Hematopoietic multipotent progenitor cell (in vitro differentiated cells): ENCODE measurements at regions not wholly inside any gene's neighbourhood (a gene's known extent, or its start where the extent isn't known, plus 50 kb on each side); places are given as distances from the start of the nearest gene placed in this dataset.

ENCODE experiments used
- DNase-seq, 3 donors: peaks; one replicate each; pipeline ENCODE4 v3.0.0-alpha.2; 2011 to 2015; ENCODE audit warnings: low read depth in 2 of 3, low spot score in 2 of 3

DNA sequence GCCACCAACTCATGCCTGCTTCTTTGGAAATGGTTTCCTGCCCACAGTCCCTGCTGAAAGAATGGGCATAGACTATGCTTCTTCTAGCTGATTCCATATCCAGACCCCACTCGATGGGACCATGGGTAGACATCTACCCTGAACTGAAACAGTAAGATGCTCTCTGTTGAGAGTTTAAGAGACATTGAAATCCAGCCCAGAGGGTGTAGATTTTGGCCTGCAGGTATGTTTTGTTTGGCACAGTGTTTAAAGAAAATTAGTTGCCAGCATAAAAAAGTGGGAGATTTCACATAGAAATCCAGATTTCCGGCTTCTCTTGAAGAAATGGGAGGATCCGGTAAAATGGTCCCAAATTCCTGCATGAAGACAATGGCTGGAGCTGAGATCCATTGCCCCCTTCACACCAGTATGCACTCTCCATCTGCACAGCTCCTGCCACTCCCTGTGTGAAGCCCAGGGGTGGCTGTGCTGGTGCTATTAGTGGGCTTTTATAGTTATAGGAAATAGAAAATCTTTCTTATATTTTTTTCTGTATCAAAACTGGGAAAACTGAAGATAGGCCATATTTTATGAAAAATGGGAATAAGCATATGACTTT is 218.1 kb downstream of the PTEN start:
- DNase-seq, result no peak

DNA sequence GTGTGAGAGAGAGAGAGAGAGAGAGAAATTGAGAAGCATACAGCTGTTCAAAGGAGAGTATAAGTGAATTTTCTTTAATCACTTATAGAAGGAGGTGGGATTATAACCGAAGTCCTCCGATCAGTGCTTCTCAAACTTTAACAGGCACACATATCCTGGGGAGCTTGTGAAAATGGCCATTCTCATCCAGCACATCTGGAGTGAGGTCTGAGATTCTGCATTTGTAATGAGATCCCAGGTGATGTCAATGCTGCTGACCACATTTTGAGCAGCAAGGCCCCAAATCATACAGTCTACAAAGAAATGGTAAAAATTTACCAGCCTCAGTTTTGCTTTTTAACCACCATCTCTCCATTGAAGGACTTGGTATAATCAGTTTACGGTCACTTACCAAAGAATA is 219.0 kb downstream of the PTEN start:
- no peak for DNase-seq

DNA sequence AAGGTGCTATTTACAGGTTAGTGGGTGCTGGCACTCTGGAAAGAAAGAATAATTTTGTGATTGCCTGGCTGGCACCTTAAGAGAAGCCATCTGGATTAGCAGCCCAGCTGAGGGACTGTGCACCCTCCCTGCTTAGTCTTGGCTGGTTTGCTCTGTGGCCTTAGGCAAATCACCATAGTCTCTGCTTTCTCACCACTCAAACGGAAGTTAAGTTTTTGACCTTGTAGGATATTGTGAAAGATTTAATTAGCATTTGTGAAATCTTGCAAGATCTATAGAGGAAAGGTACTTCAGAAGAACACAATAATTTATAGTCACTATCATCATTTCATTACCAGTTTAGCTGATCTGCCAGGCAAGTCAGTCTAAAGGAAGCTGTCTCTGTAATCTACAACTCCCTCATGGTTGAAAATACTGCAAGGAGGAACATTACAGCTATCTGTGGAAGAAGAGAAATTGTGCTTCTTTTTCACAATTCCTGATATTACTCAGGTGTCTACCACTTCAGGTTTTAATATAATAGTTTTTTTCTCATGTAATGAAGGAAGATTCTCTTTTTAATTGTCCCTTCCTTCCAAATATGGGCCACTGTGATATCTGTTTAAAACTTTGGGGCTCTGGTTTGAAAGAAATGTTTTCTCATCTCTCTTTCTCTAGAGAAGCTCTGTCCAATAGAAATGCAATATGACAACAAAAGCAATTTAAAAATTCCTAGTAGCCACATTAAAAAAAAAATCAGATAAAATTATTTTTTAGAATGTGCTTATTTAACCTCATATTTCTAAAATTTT is 219.6 kb downstream of the PTEN start:
- no peak for DNase-seq

DNA sequence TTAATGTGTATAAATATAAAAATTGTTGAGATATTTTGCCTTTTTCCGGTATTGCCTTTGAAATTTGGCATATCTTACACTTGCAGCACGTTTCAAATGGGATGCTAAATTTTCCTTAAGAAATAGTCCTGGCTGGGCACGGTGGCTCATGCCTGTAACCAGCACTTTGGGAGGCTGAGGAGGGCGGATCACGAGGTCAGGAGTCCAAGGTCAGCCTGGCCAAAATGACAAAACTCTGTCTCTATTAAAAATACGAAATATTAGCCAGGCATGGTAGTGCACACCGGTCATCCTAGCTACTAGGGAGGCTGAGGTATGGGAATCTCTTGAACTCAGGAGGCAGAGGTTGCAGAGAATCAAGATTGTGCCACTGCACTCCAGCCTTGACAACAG is 220.2 kb downstream of the PTEN start:
- no peak for DNase-seq

DNA sequence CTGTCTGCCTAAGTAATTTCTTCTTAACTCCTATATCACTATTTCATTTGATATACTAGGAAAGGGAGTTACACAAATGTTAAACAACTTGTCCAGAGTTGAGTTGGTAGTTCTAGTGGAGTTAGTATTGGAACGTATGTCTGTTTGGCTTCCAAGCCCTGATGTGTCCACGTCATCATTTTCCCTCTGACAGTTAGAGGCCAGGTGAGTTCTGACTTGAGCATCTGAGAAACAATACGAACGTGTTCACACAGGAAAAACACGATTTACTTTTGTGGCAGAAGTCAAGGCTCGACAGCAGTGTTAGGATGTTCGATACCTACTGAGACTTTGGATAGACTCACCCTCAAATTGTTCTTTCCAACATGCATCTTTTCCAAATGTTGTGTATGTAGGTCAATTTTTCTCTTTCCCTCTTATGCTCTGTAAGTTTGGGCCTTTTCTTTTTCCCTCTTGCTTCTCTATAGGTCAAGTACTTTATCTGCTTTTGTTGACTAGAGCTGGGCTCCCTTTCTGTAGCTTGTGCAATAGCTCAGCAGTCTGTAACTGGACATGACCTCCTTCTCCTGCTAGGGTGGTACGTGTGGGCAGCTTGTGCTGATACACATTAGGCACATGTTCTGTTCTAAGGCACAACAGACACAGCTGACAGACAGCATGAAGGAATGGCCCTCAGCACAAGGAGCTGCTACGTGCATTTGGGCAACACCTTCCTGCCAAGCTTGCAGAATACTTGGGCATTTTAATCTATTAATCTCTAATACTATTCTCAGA is 222.9 kb downstream of the PTEN start:
- no peak for DNase-seq

- no peak for DNase-seq
Measured at GRCh38 chr10:88088441-88089340, 225.3 kb downstream of the PTEN start.

- DNase-seq, result no peak
Measured at GRCh38 chr10:88089498-88089897, 226.1 kb downstream of the PTEN start.

DNA sequence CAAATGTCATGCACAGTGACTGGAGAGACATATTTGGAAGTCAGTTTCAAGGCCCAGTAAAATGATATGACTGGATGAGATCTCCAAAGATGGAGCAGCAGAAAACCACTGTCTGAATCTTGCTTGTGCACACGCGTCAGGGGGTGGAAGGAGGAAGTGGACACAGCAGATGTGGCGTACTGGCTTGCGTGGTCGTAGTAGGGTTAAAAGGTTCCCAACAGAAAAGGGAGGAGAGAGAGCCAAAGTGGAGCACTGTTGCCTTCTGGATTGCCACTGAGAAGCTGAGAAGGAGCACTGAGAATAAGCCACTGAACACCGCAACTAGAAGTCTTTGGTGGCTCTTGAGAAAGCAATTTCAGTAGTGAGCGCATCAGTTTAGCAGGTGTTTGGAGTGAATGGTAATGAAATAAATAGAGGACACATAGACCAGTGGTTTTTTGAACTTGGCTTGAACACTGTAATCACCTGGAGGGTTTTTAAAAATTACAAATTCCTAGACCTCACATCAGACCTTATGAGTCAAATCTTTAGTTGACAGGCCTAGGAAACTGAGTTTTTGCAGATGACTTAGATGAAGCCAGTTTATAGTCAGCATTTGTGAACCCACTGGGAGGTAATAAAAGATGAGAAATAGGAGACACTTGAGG is 227.3 kb downstream of the PTEN start:
- DNase-seq, result peak in 1 of 3 donors; percentile 60

DNA sequence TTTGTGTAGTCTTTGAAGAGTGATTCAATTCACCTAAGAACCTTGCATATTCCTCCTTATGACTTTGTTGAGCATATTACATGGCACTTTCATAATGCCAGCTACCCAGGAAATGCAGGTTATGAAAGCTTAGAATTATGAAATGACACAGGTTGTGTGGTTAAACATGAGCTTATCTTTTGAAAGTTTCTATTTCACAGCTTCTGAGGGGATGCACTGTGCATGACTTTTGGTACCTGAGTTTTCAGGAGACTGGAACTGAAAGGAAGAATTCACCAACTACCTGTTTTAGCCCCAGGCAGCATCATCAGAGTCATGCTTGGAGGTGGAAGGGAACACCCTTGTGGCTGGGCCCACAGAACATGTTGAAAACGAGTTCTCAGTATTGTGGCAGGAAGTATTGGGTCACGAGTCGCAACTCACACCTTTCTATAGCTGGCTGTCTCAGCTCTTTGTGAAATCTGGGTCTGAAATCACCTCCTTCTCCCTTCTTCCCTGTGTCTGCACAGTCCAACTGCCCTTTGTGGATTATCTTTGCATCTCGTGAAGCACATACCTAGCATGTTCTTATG is 228.2 kb downstream of the PTEN start:
- peak in 2 of 3 donors; percentile 35 to 67 for DNase-seq

GRCh38 chr10:88092265-88092664 is 228.8 kb downstream of the PTEN start:
- DNase-seq, result no peak

DNA sequence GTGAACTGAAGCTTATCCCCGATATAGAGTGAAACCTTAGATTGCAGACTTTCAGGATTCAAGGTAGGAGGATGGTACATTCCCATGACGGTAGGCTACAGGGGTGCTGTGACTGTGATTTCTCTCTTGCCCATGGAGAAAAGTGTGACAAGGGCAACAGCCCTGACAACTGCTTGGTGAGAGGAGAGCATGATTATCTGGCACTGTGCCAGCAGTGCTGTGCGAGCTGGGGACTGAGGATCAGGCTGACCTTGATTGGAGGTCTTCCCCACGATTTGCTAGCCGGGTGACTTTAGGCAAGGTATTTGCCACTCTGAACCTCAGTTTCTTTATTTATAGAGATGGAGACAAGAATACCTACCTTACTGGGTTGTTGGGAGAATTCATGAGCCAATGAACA is 229.5 kb downstream of the PTEN start:
- DNase-seq, result no peak

DNA sequence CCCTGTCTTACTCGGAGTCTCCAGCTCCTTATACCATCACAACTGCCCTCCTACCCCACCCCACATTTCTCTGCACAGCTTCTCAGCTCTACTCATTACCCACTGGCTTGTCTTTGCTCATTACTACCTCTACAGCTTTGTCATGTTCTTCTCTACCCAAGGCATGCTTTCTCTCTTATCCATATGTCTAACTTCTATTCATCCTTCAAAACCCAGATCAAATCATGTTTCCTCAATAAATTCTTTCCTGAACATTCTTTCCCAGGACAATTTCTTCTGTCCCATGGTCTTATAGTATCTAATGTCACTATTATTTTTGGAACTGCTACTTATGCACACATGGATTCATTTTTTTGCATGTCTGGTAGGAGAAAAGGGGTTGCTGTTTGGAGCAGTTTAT is 231.4 kb downstream of the PTEN start:
- no peak for DNase-seq

- no peak for DNase-seq
Measured at GRCh38 chr10:88095223-88095721, 231.8 kb downstream of the PTEN start.

DNA sequence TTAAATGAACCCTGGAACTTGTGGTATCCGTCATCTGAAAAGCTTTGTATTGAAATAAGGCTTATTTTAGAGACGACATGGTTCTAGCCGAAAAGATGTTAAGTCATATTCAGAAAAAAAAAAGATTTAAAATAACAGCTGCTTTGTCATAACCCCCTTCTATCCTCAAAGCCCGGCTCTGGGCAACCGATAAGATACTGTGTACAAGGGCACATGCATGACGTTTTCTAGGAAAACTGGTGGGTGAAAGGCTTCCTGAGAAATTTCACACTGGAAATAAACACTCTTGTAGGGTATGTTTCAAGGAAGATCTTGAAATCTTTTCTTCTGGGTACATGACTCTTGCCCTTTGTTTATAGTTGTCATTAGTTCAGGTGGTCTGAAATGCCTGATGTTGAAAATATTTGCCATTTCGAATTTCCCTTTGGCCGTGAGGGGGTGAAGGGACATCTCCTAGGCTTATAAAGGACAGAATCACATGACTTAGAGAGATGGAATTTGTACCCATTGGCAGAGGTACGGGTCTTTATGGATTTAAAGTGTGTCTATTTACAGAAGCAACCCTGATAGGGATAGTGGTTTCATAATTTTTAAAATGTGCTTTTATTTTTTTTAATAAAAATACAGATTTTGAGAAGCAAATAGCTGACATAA is 232.5 kb downstream of the PTEN start:
- DNase-seq, result no peak

DNA sequence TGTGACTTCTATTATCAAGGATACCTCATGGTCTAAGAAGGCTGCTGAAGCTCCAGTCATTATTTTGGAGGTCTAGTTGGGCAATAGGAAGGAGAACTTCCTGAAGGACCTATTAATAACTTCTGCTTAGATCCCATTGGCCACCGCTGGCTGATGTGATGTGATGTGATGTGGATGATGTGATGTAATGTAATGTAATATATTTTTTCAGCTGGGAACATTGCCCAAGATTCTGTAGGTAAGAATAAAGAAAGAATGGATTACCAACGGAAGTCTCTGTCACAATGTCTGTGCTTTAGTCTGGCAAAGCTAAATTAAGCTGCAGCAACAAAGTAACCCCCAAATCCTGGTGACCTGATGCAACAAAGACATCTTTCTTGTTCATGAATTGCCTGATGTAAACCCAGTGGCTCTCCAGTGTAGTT is 233.7 kb downstream of the PTEN start:
- DNase-seq, result no peak

DNA sequence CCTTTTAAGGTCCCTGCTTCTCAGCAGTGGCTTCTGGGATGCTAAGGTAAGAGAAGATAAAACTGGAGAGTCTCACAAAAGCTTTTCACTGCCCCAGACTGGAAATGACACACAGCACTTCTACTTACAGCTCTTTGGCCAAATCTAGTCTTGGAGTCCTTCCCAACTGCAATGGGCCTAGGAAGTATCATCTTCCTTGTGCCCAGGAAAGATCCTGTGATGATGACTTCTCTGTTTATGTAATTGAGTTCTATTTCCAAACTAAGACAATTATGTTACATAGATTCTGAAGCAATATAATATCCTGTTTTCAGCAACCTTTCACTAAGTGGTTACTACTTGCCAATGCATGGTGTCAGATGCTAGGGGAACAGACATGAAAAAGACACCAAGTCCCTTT is 234.1 kb downstream of the PTEN start:
- DNase-seq, result no peak

- no peak for DNase-seq
Measured at GRCh38 chr10:88100281-88100680, 236.9 kb downstream of the PTEN start.

GRCh38 chr10:88101666-88102065 is 238.2 kb downstream of the PTEN start:
- DNase-seq, result no peak

GRCh38 chr10:88103576-88103975 is 240.2 kb downstream of the PTEN start:
- DNase-seq, result no peak
